ENCODE measurements at regions not wholly inside any gene's neighbourhood (a gene's known extent, or its start where the extent isn't known, plus 50 kb on each side); places are given as distances from the start of the nearest gene placed in this dataset.

GRCh38 chr14:26377150-26377549 is 220.7 kb downstream of the NOVA1 start:
- TF ChIP-seq POLR2A (IDR thresholded peaks at IDR 0.05; ENCODE audit: low read depth, low read length) (no peak), BHLHE40 (IDR thresholded peaks at IDR 0.05; ENCODE audit: low read depth, low read length) (no peak), CTCF (conservative IDR thresholded peaks at IDR 0.05; ENCODE audit: low read depth, low read length) (no peak), RAD21 (IDR thresholded peaks at IDR 0.05; ENCODE audit: low read length) (no peak), USF2 (IDR thresholded peaks at IDR 0.05; ENCODE audit: low read depth, low read length) (no peak), FOS (IDR thresholded peaks at IDR 0.05; ENCODE audit: low read depth, low read length) (no peak), MAZ (IDR thresholded peaks at IDR 0.05; ENCODE audit: borderline replicate concordance, low read depth, low read length) (no peak), ELK1 (IDR thresholded peaks at IDR 0.05; ENCODE audit: borderline replicate concordance, low read depth, low read length) (no peak), CHD1 (IDR thresholded peaks at IDR 0.05; ENCODE audit: low read depth, low read length) (no peak)
